Middle frontal gyrus (tissue), 1 donor: ENCODE measurements at regions not wholly inside any gene's neighbourhood (a gene's known extent, or its start where the extent isn't known, plus 50 kb on each side); places are given as distances from the start of the nearest gene placed in this dataset.

Source experiments
- DNase-seq: peaks from one replicate; pipeline ENCODE4 v3.0.0-alpha.2; 2015; ENCODE audit warnings: low spot score; ENCODE audit errors: extremely low spot score

DNA sequence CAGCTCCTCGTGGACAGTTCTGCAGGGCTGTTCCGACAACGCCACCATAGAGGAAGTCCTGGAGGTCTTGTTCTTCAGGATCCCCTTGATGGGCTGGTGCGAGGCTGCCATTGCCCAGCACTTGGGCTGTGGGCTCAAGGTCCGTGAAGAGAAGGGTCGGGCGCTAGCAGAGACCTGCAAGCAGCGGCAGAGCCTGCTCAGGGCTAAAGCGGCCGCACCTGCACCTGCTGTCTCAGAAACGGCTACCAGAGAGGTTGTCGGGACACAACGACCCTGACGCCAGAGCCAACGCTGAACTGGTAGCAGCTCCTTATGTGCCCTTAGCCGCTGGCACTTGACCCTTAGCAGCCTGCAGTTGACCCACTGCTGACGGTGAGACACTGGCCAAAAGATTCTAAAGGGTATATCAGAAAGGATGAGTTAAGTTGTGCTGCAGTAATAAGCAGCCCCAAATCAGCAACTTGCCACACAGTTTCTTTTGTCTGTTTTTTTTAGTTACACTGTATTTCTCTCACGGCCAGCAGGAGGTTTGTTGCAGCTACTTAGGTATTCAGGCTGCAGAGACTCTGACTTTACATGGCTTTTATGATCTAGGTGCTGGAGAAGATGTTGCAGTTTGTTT, 55.5 kb upstream of the ST6GAL2 start:
- no peak for DNase-seq

DNA sequence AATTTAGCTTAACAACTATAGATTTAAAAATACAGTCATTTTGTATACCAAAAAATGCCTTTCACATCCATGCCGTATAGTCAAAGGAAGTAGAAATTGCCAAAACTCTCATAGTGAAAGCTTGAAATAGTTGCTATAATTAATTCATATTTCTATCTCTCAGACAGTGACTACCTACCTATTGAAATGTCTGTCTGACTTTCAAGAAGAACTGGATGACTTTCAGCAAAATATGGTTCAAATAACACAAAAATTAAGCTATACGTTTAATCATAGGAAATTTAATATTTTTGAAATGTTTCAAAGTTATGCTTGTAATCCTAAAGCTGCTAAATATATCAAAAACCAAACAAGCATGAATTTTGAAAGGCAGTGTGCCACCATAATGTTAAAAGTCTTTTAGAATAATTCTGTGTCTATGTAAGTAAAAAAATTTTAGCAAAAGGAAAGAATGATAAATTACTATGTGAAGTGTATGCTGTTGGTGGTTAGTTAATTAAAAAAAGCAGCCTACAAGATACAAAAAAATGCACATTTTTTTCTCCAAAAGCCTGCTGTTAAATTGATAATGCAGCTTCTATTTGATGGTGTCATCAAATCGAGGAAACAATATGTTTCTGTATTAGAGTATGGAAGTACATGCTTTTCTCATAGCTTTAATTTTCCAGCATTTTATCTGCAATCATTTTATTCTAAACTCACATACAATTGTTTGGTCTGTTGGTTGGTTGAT, 57.7 kb upstream of the ST6GAL2 start:
- DNase-seq = no peak

DNA sequence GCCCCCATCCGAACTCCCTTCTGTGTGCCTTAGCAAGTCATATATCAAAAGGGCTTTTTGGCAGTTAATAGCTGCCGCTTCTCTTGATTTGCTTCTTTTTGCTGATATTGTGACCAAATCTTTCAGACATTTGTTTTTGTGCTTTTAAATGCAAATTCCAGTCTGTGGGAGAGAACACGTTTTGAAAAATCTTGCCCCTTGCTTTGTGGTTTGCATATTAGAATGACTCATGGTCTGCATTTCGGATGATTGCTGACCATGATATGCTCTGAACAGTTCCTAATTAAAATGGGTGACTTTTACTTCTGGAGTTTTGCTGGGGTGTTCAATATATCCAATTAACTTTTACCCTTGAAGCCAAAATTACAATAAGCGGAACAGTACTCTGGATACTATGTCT, 58.2 kb upstream of the ST6GAL2 start:
- DNase-seq = no peak

DNA sequence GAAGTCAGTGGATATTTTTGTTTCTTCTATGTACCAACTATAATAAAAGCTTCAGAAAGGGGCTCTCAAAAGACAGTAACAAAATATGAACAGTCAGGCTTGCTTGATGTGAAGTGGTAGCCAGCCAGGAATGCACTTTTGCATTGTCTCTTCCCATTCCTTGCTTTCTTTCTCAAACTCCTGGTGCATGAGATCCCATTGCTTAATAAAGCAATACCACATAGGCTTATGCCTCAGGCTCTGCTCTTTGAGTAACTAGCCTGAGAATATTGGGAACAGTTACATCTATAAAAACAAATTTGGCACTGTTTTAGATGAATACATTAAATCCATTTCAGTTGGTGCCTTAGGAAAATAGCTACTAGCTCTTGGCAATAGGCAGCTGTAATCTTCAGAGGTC, 62.6 kb upstream of the ST6GAL2 start:
- no peak for DNase-seq

DNA sequence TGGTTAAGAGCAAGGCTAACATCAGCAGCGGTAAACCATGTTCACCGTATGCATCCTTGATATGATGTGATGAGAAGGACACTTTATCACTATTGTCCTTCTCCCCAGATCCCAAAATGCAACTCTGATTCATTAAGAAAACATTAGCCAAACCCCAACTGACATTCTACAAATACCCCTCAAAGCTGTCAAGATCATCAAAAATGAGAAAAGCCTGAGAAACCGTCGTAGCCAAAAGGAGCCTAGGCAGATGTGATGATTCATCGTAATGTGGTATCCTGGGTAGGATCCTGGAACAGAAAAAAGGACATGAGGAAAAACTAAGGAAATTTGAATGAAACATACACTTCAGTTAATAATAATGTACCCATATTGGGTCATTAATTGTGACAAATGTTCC, 67.3 kb upstream of the ST6GAL2 start:
- no peak for DNase-seq

DNA sequence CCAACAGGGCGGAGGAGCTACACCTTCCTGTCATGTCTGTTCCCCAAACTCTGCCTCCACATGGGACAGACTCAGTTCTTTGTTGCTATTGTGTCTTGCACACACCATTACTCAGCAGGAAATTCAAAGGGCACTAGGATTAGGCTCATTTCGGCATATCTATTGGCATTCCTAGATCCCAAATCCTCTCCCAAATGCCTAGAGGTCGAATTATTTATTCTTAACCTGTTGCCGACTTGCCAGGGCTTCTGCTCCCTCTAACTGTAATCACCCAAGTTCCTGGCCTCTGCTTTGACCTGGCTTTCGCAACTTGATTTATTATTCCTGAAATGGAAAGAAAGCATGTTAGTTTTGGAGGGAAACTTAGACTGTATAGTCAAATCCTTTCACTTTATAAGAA, 67.8 kb upstream of the ST6GAL2 start:
- no peak for DNase-seq

DNA sequence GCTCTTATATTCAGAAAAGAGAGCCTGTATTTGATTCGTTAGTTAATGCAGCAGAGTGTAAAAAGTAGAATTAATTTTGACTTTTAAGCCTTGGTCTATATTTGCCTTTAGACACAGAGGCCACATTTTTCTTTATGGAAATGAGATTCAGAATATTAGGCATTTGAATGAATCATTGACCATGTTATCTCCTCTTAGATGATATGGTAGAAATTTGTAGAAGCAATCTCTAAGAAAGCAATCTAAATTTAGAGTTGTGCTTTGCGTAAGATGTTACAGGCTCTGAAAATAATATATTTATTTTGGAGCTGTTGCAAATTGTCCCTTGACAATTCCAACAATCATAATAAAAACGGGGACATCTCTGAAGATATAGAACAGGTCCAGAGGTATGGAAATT, 68.3 kb upstream of the ST6GAL2 start:
- DNase-seq = no peak

DNA sequence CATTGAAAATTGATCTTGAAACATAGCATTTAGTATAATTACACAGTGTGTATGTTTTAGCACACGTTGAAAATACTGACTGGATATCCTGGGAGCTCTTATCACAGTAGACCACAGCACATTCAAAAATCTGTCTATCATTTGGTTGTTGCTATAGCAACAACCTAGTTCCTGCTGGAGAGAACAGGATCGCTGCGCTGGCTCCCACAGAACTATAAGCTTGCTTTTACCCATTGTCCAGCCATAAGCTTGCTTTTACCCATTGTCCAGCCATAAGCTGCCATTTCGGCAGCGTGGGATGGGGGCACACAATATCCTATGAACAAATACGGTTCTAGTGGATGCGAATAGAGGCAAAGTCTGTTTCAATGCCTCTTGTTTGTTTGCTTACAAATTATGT, 70.4 kb upstream of the ST6GAL2 start:
- no peak for DNase-seq

DNA sequence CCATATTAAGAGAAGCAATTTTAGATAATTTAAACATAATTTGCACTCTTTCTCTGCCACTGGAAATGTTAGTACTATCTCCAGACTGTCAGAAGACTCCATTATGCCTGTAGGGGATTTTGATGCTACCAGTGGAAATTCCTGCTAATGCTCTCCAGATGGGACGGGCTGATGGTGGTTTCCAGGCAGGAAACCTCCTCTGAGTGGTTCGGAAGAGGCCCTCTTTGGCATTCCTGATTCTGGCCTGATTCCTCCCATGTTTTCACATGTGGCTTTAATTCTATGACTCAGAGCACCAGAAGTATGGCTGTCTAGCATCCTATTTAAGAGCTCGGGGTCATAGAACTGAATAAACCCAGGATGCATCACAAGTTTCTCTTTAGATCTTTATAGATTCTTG, 70.9 kb upstream of the ST6GAL2 start:
- DNase-seq = no peak

DNA sequence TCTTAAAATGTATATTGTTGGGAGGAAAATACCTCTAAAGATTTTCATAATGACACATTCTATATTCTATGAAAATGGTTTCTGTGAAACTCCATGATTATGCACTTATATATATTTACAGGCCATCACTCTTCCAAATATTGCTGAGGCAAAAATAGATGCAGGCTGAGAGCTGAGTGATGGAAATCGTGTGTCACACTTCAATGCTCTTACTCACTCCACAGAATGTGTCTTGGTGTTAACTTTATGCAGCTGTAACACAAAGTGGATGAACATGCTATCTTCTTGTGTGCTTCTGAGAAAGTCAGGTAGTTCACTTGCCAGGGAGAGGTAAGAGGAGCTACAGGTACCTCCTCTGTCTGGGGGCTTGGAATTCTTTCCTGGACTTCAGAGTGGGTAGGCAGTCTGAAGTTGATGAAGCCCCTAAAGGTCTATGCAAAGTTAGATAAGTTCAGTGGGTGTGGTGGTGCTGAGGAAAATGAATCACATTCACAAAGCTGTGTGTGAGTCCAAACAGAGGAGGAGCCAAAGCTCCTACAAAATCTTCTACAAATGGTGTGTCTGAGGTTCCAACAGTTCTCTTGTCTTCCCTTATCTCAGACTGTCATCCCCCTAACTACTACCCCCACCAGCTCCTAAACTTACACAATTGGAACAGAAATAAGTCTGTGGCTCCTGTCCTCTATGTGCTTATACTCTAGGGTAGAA, 74.2 kb upstream of the ST6GAL2 start:
- DNase-seq = no peak

DNA sequence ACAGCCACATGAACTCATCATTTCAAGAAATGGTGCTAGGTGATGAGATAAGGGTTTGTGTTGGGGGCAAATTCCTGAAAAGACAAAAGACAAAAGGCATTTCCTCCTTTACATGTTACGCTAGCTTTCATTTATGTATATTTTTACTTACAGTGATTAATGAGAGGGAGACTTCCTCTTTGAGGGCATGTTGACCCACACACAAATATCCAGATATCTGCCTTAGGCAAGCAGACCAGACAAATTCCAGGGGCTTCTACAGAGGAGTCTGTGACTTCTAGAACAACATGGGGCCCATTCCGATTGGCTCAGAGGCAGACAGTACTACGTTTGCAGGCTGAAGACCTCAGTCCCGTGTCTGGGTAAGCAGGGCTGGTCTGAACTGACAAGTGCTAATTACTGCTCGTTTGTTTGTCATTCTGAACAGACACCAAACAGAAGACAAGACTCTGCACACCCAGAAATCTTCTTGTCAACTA, 74.8 kb upstream of the ST6GAL2 start:
- no peak for DNase-seq

DNA sequence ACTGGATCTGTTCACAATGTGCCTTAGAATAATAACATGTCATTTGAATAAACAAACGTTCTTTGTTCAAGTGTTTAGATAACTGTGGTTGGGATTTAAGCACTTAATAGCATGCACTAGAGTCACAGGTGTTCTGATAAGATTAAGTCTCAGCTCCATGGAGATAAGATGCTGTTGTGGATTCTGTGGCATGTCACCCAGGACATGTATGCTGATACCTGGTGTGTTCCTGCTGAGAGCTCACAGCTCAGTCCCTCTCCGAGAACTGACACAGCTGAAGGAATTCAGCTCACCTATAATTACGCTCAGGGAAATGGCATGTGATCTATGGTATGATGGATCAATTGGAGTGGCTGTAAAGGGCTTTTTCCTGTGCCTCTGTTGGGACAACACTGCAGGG, 75.4 kb upstream of the ST6GAL2 start:
- DNase-seq = no peak

DNA sequence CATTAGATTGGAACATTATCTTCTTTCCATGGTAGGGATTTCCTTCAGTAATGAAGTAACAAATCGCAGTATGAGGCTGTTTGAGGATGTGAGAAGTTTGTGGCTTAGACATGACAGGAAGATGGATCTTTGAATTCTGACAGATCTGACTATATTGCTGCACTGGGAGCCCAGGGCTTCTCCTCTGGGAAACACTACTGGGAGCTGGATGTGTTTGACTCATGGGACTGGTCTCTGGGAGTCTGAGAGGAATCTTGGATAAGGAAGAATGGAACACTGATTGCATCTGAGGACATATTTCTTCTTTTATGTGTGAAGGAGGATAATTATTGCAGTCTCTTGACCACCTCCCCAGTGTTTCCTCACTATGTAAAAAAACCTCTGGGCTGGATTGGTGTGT, 77.2 kb upstream of the ST6GAL2 start:
- no peak for DNase-seq

DNA sequence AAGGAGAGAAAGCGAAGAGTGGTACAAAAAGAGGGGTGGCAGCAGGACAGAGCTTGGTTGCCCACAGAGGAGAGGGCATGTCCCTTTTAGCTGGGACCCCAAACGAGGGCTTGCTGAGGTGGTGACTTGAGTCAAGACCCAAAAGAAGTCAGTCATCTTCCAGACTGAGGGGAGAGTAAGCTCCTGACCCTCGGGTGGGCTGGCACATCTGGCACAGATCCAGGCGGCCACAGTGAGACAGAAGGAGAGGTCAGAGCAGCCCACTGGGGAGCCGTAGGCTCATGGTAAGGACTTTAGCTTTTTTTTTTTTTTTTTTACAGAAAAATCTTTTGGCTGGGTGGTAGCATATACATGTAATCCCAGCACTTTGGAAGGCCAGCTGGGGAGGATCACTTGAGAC, 77.9 kb upstream of the ST6GAL2 start:
- no peak for DNase-seq

DNA sequence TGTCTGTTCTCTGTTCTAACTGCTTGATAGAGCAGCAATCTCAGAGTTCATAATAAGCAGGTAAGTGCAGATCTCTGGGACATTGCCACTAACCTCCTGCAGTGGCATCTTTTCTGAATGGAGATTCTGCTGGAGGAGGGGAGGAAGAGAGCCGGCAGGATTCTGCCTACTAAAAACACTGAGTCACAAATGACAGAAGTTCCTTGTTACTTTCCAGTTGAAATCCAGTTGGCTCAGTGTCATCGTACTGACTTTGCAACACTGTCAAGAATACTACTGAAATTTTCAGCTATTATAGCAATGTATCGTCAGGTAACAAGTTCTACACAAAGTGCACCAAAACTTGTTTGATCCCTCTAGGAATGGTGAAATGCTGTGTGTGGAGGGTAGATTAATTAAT, 79.6 kb upstream of the ST6GAL2 start:
- no peak for DNase-seq

DNA sequence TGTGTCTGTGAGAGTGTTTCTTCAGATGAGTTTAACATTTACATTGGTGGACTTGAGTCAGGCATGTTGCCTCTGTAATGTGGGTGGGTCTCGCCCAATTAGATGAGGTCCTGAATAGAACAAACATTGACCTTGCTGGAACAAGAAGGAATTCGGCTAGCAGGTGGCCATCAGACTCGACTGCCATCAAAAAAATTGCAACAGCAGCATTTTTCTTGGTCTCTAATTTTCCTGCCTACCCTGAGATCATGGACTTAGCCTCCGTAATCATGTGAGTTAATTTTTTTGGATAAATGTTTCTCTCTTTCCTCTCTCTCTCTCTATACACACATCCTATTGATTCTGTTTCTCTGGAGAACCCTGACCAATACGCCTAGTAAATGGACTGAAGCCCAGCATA, 83.8 kb upstream of the ST6GAL2 start:
- DNase-seq = no peak

DNA sequence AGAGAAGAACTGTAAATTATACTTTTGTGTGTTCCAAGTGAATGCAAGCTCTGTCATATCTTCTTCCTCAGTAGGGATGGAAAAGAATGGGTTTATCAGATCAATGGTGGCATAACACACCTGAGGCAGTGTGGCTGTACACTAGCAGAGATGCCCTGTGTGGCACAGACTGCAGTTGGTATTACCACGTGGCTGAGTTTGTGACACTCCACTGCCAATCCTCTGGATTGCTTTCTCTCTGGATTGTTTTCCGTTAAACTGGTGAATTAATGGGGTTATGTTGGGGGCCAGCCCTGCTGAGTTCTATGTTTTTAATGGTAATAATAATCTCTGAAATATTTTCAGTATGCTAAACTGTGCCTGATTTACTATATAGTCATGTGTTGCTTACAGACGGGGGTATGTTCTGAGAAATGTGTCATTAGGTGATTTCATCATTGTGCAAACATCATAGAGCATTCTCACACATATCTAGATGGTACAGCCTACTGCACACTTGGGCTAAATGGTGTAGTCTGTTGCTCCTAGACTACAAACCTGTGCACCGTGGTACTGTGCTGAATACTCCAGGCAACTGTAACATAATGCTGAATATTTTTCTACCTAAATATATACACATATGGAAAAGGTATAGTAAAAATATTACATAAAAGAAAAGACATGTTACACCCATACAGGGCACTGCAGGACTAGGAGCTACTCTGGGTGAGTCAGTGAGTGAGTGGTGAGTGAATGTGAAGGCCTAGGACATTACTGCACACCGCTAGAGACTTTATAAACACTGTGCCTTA, 84.7 kb upstream of the ST6GAL2 start:
- no peak for DNase-seq

DNA sequence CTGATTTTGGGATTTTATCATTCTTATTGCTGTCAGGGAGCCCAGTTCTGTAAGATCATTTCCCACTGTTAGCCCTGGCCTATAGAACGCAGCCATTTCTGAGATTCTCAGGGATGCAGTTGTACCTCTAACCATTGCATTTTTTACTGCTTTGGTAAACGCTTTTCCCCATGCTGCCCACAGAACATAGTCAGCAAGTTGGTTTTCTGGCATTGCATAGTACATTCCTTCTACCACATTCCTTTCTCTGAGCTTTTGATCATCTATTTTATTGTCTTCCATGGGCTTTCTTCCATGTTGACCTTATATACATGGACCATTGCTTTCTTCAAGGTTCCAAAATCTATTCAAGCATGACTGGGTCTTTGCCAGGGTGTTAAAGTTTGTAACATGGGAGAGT, 86.8 kb upstream of the ST6GAL2 start:
- DNase-seq = no peak

DNA sequence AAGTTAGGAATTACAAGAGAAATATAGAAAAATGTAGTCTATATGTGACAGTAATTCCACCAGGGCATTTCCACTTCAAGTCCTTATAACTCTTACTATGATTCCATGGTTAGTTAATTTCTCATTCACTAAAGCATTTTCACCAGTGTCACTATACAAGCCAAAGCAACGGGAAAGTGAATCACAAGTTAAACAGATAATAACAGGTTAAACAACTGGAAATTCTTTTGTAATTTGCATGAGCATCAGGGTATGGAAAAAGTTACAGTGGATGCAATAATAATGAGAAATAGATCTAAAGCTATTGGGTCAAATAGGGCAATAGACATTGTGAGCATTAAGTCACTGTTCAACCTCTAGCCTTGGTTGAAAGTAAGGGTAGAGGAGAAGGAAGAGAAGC, 88.9 kb upstream of the ST6GAL2 start:
- DNase-seq = no peak

DNA sequence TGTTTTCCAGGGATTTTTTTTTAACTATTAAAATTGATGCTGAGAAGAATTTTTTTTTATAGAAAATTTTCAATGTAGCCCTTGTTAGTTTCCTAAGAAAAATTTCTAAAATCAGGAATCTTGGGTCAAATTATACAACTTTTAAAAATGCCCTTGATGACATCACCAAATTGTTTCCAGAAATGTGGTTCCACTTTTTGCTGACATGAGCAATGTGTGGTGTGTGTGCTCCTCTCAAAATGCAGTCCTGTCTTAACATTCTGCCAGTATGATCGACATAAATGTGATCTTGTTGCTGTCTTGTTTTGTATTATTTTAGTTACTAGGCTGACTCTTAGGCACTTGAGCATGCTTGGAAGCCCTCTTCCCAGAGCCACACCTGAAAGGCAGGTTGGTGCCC, 89.7 kb upstream of the ST6GAL2 start:
- DNase-seq = no peak

DNA sequence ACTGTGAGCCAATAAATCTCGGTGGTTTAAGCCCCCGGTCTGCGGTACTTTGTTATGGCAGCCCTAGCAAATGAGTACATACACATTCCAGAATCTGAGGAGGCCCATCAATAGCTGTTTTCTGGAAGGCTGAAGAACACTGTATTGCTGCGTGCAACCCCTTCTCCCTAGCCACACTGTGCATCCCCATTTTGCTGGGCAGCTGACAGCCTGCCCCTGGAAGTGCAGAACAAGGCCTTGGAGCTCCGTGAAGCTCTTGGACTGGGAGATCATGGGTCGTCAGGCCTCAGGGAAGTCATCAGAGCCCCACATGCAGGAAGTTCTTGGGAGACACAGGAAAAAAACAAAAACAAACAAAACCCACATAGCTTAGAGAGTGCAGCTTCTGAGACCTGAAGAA, 90.6 kb upstream of the ST6GAL2 start:
- no peak for DNase-seq

DNA sequence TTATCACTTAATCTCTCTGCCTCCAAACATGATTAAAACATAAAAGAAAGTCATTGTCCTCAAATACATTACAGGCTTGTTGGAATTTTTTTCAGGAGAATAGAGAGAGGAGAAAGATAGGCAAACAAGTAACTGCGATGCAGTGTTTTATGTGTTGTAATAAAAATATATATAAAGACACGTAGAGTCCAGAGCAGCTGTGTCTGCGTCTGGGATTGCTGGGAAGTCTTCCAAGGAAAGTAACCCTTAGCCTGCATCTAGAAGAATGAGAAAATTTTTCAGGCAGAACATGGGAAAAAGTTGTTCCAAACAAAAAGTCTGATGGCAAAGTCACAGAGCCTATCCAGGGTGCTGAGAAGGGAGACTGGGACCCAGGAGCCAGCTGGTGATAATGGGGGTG, 91.8 kb upstream of the ST6GAL2 start:
- no peak for DNase-seq
